NCI-H774 (cell line): ENCODE measurements at regions not wholly inside any gene's neighbourhood (a gene's known extent, or its start where the extent isn't known, plus 50 kb on each side); places are given as distances from the start of the nearest gene placed in this dataset.

Experiments used
- DNase-seq: peaks from one replicate; lab custom pipeline; 2025; lab: John Stamatoyannopoulos, UW

GRCh38 chr11:92707665-92708064 is 261.8 kb upstream of the MTNR1B start:
- DNase-seq: no peak

GRCh38 chr11:92709329-92709728 is 260.1 kb upstream of the MTNR1B start:
- no peak for DNase-seq

GRCh38 chr11:92711926-92712325 is 257.5 kb upstream of the MTNR1B start:
- no peak for DNase-seq

GRCh38 chr11:92714111-92714510 is 255.3 kb upstream of the MTNR1B start:
- no peak for DNase-seq

- no peak for DNase-seq
These were observed 252.2 kb upstream of the MTNR1B start for GRCh38 chr11:92717240-92717639.

- DNase-seq: no peak
These were observed 249.1 kb upstream of the MTNR1B start for GRCh38 chr11:92720385-92720784.

GRCh38 chr11:92725352-92725751 is 244.1 kb upstream of the MTNR1B start:
- DNase-seq: no peak

GRCh38 chr11:92727123-92727522 is 242.3 kb upstream of the MTNR1B start:
- no peak for DNase-seq

- no peak for DNase-seq
These were observed 241.7 kb upstream of the MTNR1B start for GRCh38 chr11:92727769-92728168.

GRCh38 chr11:92728628-92729027 is 240.8 kb upstream of the MTNR1B start:
- DNase-seq: no peak

- DNase-seq: no peak
These were observed 234.4 kb upstream of the MTNR1B start for GRCh38 chr11:92735039-92735438.

GRCh38 chr11:92738276-92738675 is 231.2 kb upstream of the MTNR1B start:
- DNase-seq: no peak

- DNase-seq: no peak
These were observed 230.4 kb upstream of the MTNR1B start for GRCh38 chr11:92739041-92739440.

- no peak for DNase-seq
These were observed 230.0 kb upstream of the MTNR1B start for GRCh38 chr11:92739491-92739890.

GRCh38 chr11:92740276-92740675 is 229.2 kb upstream of the MTNR1B start:
- no peak for DNase-seq

GRCh38 chr11:92744929-92745585 is 224.4 kb upstream of the MTNR1B start:
- no peak for DNase-seq

GRCh38 chr11:92750794-92751193 is 218.7 kb upstream of the MTNR1B start:
- DNase-seq: no peak

GRCh38 chr11:92751594-92751993 is 217.9 kb upstream of the MTNR1B start:
- no peak for DNase-seq

- DNase-seq: no peak
These were observed 217.3 kb upstream of the MTNR1B start for GRCh38 chr11:92752122-92752521.

- no peak for DNase-seq
These were observed 216.3 kb upstream of the MTNR1B start for GRCh38 chr11:92753161-92753560.

- DNase-seq: no peak
These were observed 211.1 kb upstream of the MTNR1B start for GRCh38 chr11:92758241-92758780.

GRCh38 chr11:92759571-92760214 is 209.8 kb upstream of the MTNR1B start:
- DNase-seq: no peak

GRCh38 chr11:92762121-92762540 is 207.3 kb upstream of the MTNR1B start:
- DNase-seq: no peak

GRCh38 chr11:92763336-92763735 is 206.1 kb upstream of the MTNR1B start:
- no peak for DNase-seq
